8988T (cell line): ENCODE measurements at regions not wholly inside any gene's neighbourhood (a gene's known extent, or its start where the extent isn't known, plus 50 kb on each side); places are given as distances from the start of the nearest gene placed in this dataset.

Experiments
- DNase-seq: peaks from one replicate; pipeline ENCODE4 v3.0.0; 2011

- no peak for DNase-seq
These were observed 179.0 kb upstream of the RASGEF1B start for GRCh38 chr4:81650606-81651242.

- no peak for DNase-seq
These were observed 177.0 kb upstream of the RASGEF1B start for GRCh38 chr4:81648576-81649275.

GRCh38 chr4:81647388-81647787 lies 175.7 kb upstream of the RASGEF1B start:
- no peak for DNase-seq

GRCh38 chr4:81642543-81642942 lies 170.8 kb upstream of the RASGEF1B start:
- DNase-seq, result no peak

GRCh38 chr4:81639248-81639647 lies 167.5 kb upstream of the RASGEF1B start:
- DNase-seq, result no peak

GRCh38 chr4:81638698-81639097 lies 167.0 kb upstream of the RASGEF1B start:
- DNase-seq, result no peak

GRCh38 chr4:81635739-81636138 lies 164.0 kb upstream of the RASGEF1B start:
- DNase-seq, result no peak

- no peak for DNase-seq
These were observed 163.3 kb upstream of the RASGEF1B start for GRCh38 chr4:81634766-81635549.

- DNase-seq, result no peak
These were observed 162.5 kb upstream of the RASGEF1B start for GRCh38 chr4:81634165-81634564.

- DNase-seq, result no peak
These were observed 161.0 kb upstream of the RASGEF1B start for GRCh38 chr4:81632581-81633299.

- DNase-seq, result no peak
These were observed 160.3 kb upstream of the RASGEF1B start for GRCh38 chr4:81631958-81632441.

- no peak for DNase-seq
These were observed 157.7 kb upstream of the RASGEF1B start for GRCh38 chr4:81629366-81629765.

- no peak for DNase-seq
These were observed 156.8 kb upstream of the RASGEF1B start for GRCh38 chr4:81628489-81628888.

- no peak for DNase-seq
These were observed 155.9 kb upstream of the RASGEF1B start for GRCh38 chr4:81627590-81627989.

GRCh38 chr4:81626851-81627250 lies 155.1 kb upstream of the RASGEF1B start:
- no peak for DNase-seq

GRCh38 chr4:81625422-81626417 lies 154.0 kb upstream of the RASGEF1B start:
- no peak for DNase-seq

- no peak for DNase-seq
These were observed 151.7 kb upstream of the RASGEF1B start for GRCh38 chr4:81623434-81623833.

- DNase-seq, result no peak
These were observed 150.9 kb upstream of the RASGEF1B start for GRCh38 chr4:81622474-81623184.

- DNase-seq, result no peak
These were observed 150.3 kb upstream of the RASGEF1B start for GRCh38 chr4:81622028-81622427.

GRCh38 chr4:81621490-81621889 lies 149.8 kb upstream of the RASGEF1B start:
- DNase-seq, result no peak

GRCh38 chr4:81620442-81620841 lies 148.7 kb upstream of the RASGEF1B start:
- no peak for DNase-seq
